Neuronal stem cell (in vitro differentiated cells): ENCODE measurements at regions not wholly inside any gene's neighbourhood (a gene's known extent, or its start where the extent isn't known, plus 50 kb on each side); places are given as distances from the start of the nearest gene placed in this dataset.

Source experiments
- DNase-seq: peaks from one replicate; pipeline ENCODE4 v3.0.0-alpha.2; 2013; ENCODE audit warnings: low spot score
- H2AFZ ChIP-seq: one replicate; pipeline ENCODE4 v1.6.1; 2013; ENCODE audit warnings: mild to moderate bottlenecking, low read length, inconsistent platforms
- H2AK5ac ChIP-seq: 2 replicates; pipeline ENCODE4 v1.6.1; 2013; ENCODE audit warnings: low read depth, mild to moderate bottlenecking, inconsistent platforms, low read length, moderate library complexity, mixed read lengths
- H2BK120ac ChIP-seq: 2 replicates; pipeline ENCODE4 v1.6.1; 2013; ENCODE audit warnings: low read depth, mild to moderate bottlenecking, inconsistent platforms, low read length, moderate library complexity, mixed read lengths
- H2BK12ac ChIP-seq: one replicate; pipeline ENCODE4 v1.6.1; 2013; ENCODE audit warnings: low read length, inconsistent platforms
- H2BK15ac ChIP-seq: 2 replicates; pipeline ENCODE4 v1.6.1; 2013; ENCODE audit warnings: mild to moderate bottlenecking, low read length, inconsistent platforms, mixed read lengths
- H2BK5ac ChIP-seq: one replicate; pipeline ENCODE4 v1.6.1; 2013; ENCODE audit warnings: inconsistent platforms, mild to moderate bottlenecking, low read length, moderate library complexity
- H3K14ac ChIP-seq: one replicate; pipeline ENCODE4 v1.6.1; 2013; ENCODE audit warnings: low read length, inconsistent platforms
- H3K18ac ChIP-seq: 2 replicates; pipeline ENCODE4 v1.6.1; 2013; ENCODE audit warnings: low read length, inconsistent platforms
- H3K23ac ChIP-seq: 2 replicates; pipeline ENCODE4 v1.6.1; 2013; ENCODE audit warnings: low read depth, mild to moderate bottlenecking, mixed read lengths, low read length, inconsistent platforms; ENCODE audit not compliant: poor library complexity
- H3K27ac ChIP-seq: replicated peaks from 3 replicates; pipeline ENCODE4 v1.5.1; 2013; ENCODE audit warnings: low read length, inconsistent platforms
- H3K27me3 ChIP-seq, 3 experiments: 2 replicates each; pipeline ENCODE4 v1.6.1; 2013; ENCODE audit warnings: low read length in 3 of 3, mild to moderate bottlenecking in 2 of 3, inconsistent platforms in 1 of 3, low read depth in 1 of 3, mixed read lengths in 1 of 3, moderate library complexity in 1 of 3; ENCODE audit not compliant: control insufficient read depth in 3 of 3, insufficient read depth in 3 of 3
- H3K36me3 ChIP-seq, 2 donors: replicated peaks in 1 of 2; 2 replicates each; pipeline ENCODE4 v1.6.1; 2013; ENCODE audit warnings: low read length in 2 of 2; ENCODE audit not compliant: control insufficient read depth in 2 of 2, insufficient read depth in 2 of 2
- H3K4ac ChIP-seq: 2 replicates; pipeline ENCODE4 v1.6.1; 2013; ENCODE audit warnings: inconsistent platforms, mild to moderate bottlenecking, low read length, moderate library complexity
- H3K4me1 ChIP-seq, 2 donors: 1 replicate in 1 of 2; 2 replicates in 1 of 2; pipeline ENCODE4 v1.6.1; 2013; ENCODE audit warnings: low read length in 2 of 2, low read depth in 1 of 2; ENCODE audit not compliant: control insufficient read depth in 2 of 2, insufficient read depth in 1 of 2
- H3K4me2 ChIP-seq: one replicate; pipeline ENCODE4 v1.6.1; 2013; ENCODE audit warnings: mild to moderate bottlenecking, low read length, inconsistent platforms; ENCODE audit not compliant: insufficient read depth, poor library complexity, severe bottlenecking
- H3K4me3 ChIP-seq, 2 donors: 2 replicates each; pipeline ENCODE4 v1.5.1; 2013; ENCODE audit warnings: low read length in 2 of 2, mild to moderate bottlenecking in 2 of 2, inconsistent platforms in 1 of 2, moderate library complexity in 1 of 2
- H3K79me1 ChIP-seq: one replicate; pipeline ENCODE4 v1.6.1; 2013; ENCODE audit warnings: low read depth, mild to moderate bottlenecking, inconsistent platforms, low read length, moderate library complexity
- H3K9ac ChIP-seq: one replicate; pipeline ENCODE4 v1.6.1; 2013; ENCODE audit warnings: mild to moderate bottlenecking, low read depth, low read length, inconsistent platforms; ENCODE audit not compliant: poor library complexity
- H3K9me3 ChIP-seq, 2 donors: replicated peaks in 1 of 2; 2 replicates each; pipeline versions ENCODE3 to v1.6.1; 2013; ENCODE audit warnings: low read length in 2 of 2, mild to moderate bottlenecking in 2 of 2, inconsistent platforms in 1 of 2, low read depth in 1 of 2, mixed read lengths in 1 of 2, moderate library complexity in 1 of 2; ENCODE audit not compliant: control insufficient read depth in 2 of 2, insufficient read depth in 1 of 2
- H4K8ac ChIP-seq: one replicate; pipeline ENCODE4 v1.6.1; 2013; ENCODE audit warnings: low read depth, mild to moderate bottlenecking, inconsistent platforms, low read length, moderate library complexity
- H4K91ac ChIP-seq: one replicate; pipeline ENCODE4 v1.6.1; 2013; ENCODE audit warnings: low read length, low read depth, mild to moderate bottlenecking, inconsistent platforms; ENCODE audit not compliant: poor library complexity
- WGBS, 2 donors: extraction: QIAGEN DNeasy Blood & Tissue Kit; methylation state at CpG; one replicate each; pipeline ENCODE4 v1.1.7; 2013; ENCODE audit warnings: missing lambda C conversion rate in 2 of 2, mixed read lengths in 1 of 2; ENCODE audit not compliant: insufficient read length in 2 of 2, insufficient replicate concordance in 1 of 2; ENCODE audit errors: extremely low coverage in 2 of 2; 5-methylcytosine and 5-hydroxymethylcytosine counted together

DNA sequence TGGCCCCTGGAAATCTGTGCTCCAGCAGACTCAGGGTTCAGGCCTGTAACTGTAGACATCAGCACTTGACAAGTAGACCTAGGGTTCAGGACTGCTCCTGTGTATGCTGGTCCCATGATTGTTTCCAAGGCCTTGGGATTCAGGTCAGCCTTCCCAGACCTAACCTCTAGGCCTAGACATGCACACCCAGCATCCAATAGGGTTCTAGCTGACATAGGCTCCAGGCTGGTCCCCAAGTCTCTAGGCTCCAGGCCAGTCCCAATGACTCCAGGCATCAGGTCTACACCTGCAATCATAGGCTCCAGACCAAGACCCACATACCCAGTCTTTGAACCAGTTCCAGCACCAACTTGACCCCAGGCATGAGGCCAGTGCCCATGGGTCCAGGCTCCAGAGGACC lies 166.2 kb upstream of the GRIA4 start:
- H3K4ac ChIP-seq = no peak overlapping the region
- no peak for DNase-seq
- no peak overlapping the region for H2BK120ac ChIP-seq
- no peaks in the 10 kb centered on the region for H3K27me3 ChIP-seq
- H3K27ac ChIP-seq = no peak overlapping the region
- no peaks in the 10 kb centered on the region for H3K36me3 ChIP-seq
- H2BK5ac ChIP-seq = no peak overlapping the region
- peaks cover 0 to 8% of the 10 kb centered on the region in 2 donors for H3K9me3 ChIP-seq
- H4K8ac ChIP-seq = no peak overlapping the region
- H3K14ac ChIP-seq = no peak overlapping the region
- H3K4me2 ChIP-seq = no peak overlapping the region
- no peak overlapping the region for H2AK5ac ChIP-seq
- H3K18ac ChIP-seq = no peak overlapping the region
- no peak overlapping the region for H3K9ac ChIP-seq
- no peak overlapping the region for H3K23ac ChIP-seq
- H2BK15ac ChIP-seq = no peak overlapping the region
- H3K4me3 ChIP-seq = no peak overlapping the region
- H2BK12ac ChIP-seq = no peak overlapping the region
- H3K4me1 ChIP-seq = no peaks in the 10 kb centered on the region
- H4K91ac ChIP-seq = no peak overlapping the region
- H2AFZ ChIP-seq = no peak overlapping the region
- H3K79me1 ChIP-seq = no peaks in the 10 kb centered on the region

DNA sequence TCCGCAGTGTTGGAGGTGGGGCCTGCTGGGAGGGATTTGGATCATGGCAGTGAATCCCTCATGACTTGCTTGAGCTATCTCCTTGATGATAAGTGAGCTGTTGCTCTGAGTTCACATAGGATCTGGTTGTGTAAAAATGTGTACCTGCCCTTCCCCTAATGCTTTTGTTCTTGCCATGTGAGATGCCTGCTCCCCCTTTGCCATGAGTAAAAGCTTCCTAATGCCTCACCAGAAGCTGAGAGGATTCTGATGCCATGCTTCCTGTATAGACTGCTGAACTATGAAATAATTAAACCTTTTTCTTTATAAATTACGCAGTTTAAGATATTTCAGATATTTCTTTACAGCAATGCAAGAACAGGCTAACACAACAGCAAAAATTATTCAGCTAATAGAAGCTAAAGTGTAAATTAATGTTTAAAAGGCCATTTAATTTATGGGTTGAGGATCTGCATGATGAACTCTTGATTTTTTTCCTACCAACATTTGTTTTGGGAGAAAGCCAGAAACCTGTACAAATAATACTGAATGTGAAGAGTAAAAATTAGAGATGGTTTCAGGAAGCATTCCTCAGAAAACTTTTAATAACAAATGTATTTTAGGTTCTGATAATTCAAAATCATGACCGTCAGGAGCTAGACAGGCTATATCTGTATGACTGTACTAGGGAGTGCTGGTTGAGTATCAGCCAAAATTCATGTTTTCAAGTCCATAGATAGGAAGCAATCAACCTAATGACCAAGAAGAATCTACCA lies 177.5 kb upstream of the GRIA4 start:
- DNase-seq = no peak
- H3K9ac ChIP-seq = no peak overlapping the region
- H2BK5ac ChIP-seq = no peak overlapping the region
- H2AFZ ChIP-seq = no peak overlapping the region
- no peak overlapping the region for H3K23ac ChIP-seq
- H3K79me1 ChIP-seq = no peaks in the 10 kb centered on the region
- WGBS, 2 donors = no CpG with 5 or more reads among the region's 3 CpGs
- no peak overlapping the region for H3K4ac ChIP-seq
- no peak overlapping the region for H3K18ac ChIP-seq
- no peak overlapping the region for H2BK15ac ChIP-seq
- no peak overlapping the region for H3K14ac ChIP-seq
- H3K4me3 ChIP-seq = no peak overlapping the region
- H4K8ac ChIP-seq = no peak overlapping the region
- H3K27ac ChIP-seq = no peak overlapping the region
- no peak overlapping the region for H4K91ac ChIP-seq
- H3K4me1 ChIP-seq = no peaks in the 10 kb centered on the region
- H2AK5ac ChIP-seq = no peak overlapping the region
- H3K36me3 ChIP-seq = no peaks in the 10 kb centered on the region
- no peak overlapping the region for H2BK120ac ChIP-seq
- no peaks in the 10 kb centered on the region for H3K27me3 ChIP-seq
- H3K4me2 ChIP-seq = no peak overlapping the region
- no peak overlapping the region for H2BK12ac ChIP-seq
- no peaks in the 10 kb centered on the region for H3K9me3 ChIP-seq

DNA sequence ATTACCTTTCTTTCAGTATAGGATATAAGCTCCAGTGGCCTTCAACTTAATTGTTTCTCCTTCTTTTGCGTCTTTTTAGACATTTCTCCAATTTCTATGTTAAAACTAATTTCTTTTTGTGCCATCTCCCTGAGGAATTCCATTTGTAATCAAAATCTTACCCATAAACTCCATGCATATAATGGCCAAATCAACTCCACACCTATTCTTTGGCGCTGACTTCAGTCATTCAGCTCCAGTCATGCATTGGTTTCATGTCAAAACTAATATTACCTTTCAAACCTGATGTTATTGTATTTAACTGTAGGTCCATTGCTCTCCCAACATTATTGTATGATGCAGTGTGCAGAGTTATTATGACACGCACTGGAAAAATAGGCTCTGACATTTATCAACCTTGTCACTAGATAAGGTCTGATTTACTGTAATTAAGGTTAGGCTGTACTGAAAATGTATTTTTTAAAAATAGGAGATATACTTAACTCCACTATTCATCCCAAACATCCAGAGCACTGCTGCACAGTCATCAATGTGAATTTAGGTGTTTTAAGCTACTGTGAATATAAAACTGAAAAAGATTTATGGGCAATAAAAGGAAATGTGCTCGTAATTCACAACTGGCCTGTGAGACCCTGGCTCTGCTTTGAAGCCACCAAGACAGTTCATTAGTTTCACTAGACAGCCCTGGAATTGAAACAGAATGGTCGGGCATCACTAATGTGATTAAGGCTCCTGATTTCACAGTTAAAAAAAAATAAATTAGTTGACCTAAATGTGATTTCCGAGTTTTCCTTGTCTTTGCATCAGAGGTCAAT lies 180.6 kb upstream of the GRIA4 start:
- Histone ChIP-seq H3K36me3 (no peaks in the 10 kb centered on the region), H2BK5ac (no peak overlapping the region), H3K27me3 (no peaks in the 10 kb centered on the region), H4K8ac (no peak overlapping the region), H3K14ac (no peak overlapping the region), H3K9ac (no peak overlapping the region), H3K4me3 (no peak overlapping the region), H4K91ac (no peak overlapping the region), H3K18ac (no peak overlapping the region), H3K4me1 (no peaks in the 10 kb centered on the region), H3K9me3 (no peaks in the 10 kb centered on the region), H2BK15ac (no peak overlapping the region), H3K4ac (no peak overlapping the region), H3K79me1 (no peaks in the 10 kb centered on the region), H2AK5ac (no peak overlapping the region), H3K23ac (no peak overlapping the region), H2BK12ac (no peak overlapping the region), H2BK120ac (no peak overlapping the region), H2AFZ (no peak overlapping the region), H3K4me2 (no peak overlapping the region), H3K27ac (no peak overlapping the region)
- WGBS, 2 donors = no CpG with 5 or more reads among the region's 6 CpGs
- no peak for DNase-seq

DNA sequence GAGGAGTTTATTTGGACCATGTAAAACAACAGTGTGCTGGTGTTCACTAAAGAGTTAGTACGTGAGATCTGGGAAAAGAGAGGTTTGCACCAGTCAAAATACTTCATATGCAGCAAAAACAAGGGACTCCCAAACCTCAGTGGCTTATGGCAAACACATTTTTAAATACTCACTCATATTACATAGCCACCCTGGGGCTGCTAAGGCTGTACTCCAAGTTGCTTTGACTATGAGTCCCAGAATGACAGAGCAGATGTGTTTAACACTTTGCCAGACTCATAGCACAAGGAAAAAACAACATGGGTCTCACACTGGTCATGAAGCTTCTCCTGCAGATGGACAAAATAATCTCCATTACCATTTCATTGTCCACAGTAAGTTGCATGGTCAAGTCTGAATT lies 202.8 kb upstream of the GRIA4 start:
- no peak overlapping the region for H3K27ac ChIP-seq
- H2BK5ac ChIP-seq = no peak overlapping the region
- no CpG with 5 or more reads among the region's 1 CpG for WGBS, 2 donors
- H3K9me3 ChIP-seq = no peaks in the 10 kb centered on the region
- no peak overlapping the region for H4K8ac ChIP-seq
- no peak for DNase-seq
- no peak overlapping the region for H2AK5ac ChIP-seq
- H3K36me3 ChIP-seq = no peaks in the 10 kb centered on the region
- H3K4ac ChIP-seq = no peak overlapping the region
- H3K4me2 ChIP-seq = no peak overlapping the region
- H2AFZ ChIP-seq = no peak overlapping the region
- no peak overlapping the region for H4K91ac ChIP-seq
- H3K23ac ChIP-seq = no peak overlapping the region
- no peak overlapping the region for H2BK15ac ChIP-seq
- no peak overlapping the region for H3K18ac ChIP-seq
- H3K79me1 ChIP-seq = no peaks in the 10 kb centered on the region
- H3K4me3 ChIP-seq = no peak overlapping the region
- H3K4me1 ChIP-seq = no peaks in the 10 kb centered on the region
- no peak overlapping the region for H2BK120ac ChIP-seq
- H3K27me3 ChIP-seq = no peaks in the 10 kb centered on the region
- no peak overlapping the region for H3K9ac ChIP-seq
- no peak overlapping the region for H2BK12ac ChIP-seq
- H3K14ac ChIP-seq = no peak overlapping the region
